ENCODE measurements at regions not wholly inside any gene's neighbourhood (a gene's known extent, or its start where the extent isn't known, plus 50 kb on each side); places are given as distances from the start of the nearest gene placed in this dataset.

DNA sequence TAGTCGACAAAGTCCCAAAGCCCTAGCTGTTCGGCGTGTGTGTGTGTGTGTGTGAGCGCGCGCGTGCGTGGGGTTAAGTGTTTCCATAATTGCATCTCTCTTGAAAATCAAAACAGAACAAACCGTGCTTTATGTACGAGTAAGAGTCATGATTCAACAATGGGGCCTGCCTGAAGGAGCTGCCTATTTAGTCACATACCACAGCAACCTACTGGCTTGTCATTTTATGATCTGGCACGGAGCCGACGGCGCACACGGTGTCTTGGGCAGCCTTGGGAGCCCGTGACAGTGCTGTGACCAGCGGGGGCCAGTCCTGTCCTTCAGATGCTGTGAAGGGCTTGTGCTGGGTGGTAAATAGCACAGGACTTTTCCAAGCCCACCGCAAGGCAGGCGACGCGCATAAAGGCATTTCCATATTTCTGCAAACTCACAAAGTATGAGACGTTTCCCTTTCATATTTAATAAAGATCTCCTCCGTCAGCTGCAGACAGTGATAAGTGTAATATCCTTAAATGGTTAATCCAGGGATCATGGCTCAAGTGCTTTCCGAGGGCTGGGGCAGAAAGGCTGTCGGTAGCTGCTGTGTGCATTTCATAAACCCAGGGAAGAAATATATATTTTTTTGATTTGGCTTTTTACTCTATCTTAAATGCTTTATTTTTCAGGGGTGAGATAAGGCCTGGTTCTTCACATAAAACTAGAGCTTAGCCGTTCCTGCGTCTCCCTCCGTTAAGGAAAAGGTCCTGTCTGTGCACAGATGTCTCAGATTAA, 270.2 kb upstream of the IRX1 start:
- TF ChIP-seq EZH2phosphoT487 (IDR thresholded peaks at IDR 0.05; ENCODE audit: insufficient read depth, low read depth) (no peak), EZH2 (IDR thresholded peaks at IDR 0.05; ENCODE audit: insufficient read depth, poor library complexity, severe bottlenecking) (no peak)

Measured in GM23248 (cell line).